ENCODE measurements at regions not wholly inside any gene's neighbourhood (a gene's known extent, or its start where the extent isn't known, plus 50 kb on each side); places are given as distances from the start of the nearest gene placed in this dataset.

DNA sequence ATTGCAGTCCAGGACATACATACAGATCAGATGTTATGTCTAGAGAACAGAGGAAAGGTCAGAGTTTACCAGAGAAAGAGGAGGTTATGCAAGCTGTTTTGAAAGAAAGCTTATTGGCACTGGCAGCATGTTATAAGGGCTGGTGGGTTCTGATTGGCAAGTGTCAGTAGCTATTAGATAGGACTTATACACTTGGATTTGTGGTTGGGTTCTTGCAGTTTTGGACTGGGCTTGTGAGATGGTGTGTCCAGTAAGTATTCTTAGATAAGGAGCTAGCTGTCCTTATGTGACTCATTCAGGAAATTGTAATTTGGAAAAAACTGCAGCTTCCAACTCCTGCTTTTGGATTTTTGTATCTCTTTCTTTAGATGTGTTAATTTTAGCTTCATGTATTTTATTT, 130.7 kb upstream of the NAMPT start:
- TF ChIP-seq POLR2A (IDR thresholded peaks at IDR 0.05; ENCODE audit: low read length) (no peak), GATA1 (IDR thresholded peaks at IDR 0.05; ENCODE audit: low read depth, low read length) (no peak)

Data from erythroblast (primary cell).